ENCODE measurements at regions not wholly inside any gene's neighbourhood (a gene's known extent, or its start where the extent isn't known, plus 50 kb on each side); places are given as distances from the start of the nearest gene placed in this dataset.

- 29 to 62% (median 59%) methylated on average over 9 to 13 of the region's 13 CpGs for WGBS, 5 donors
These were observed 86.6 kb upstream of the FGF3 start for GRCh38 chr11:69905611-69906452.

GRCh38 chr11:69906453-69906907 lies 87.3 kb upstream of the FGF3 start:
- no peak overlapping the region for H3K4me3 ChIP-seq
- intact Hi-C loops (cut with DNase I; ENCODE audit: low total_unique reads), result no loop called here
- no peaks in the 10 kb centered on the region for H3K9me3 ChIP-seq
- peaks cover 0 to 95% (median 15%) of the 10 kb centered on the region in 7 donors for H3K27me3 ChIP-seq (replicated peaks in 1 of 7)
- no peak for DNase-seq
- 67 to 85% (median 73%) methylated on average over 2 to 3 of the region's 3 CpGs for WGBS, 5 donors
- peaks cover 0 to 7% (median 0%) of the 10 kb centered on the region in 6 donors for H3K4me1 ChIP-seq
- TF ChIP-seq POLR2A (IDR thresholded peaks at IDR 0.05) (no peak), POLR2AphosphoS5 (IDR thresholded peaks at IDR 0.05) (no peak), CTCF (IDR thresholded peaks at IDR 0.05 in 8 of 11, conservative IDR thresholded peaks at IDR 0.05 in 3 of 11) (no peak)
- no peaks in the 10 kb centered on the region for H3K36me3 ChIP-seq
- H3K27ac ChIP-seq, result no peak overlapping the region

More at GRCh38 chr11:69905611-69906452, 86.6 kb upstream of the FGF3 start:
- H3K36me3 ChIP-seq, result no peaks in the 10 kb centered on the region
- H3K4me1 ChIP-seq, result peaks cover 0 to 7% (median 0%) of the 10 kb centered on the region in 6 donors
- no peak overlapping the region for H3K27ac ChIP-seq
- DNase-seq, result peak; percentile 51
- peaks cover 0 to 88% (median 15%) of the 10 kb centered on the region in 7 donors for H3K27me3 ChIP-seq (replicated peaks in 1 of 7)
- intact Hi-C loops (cut with DNase I; ENCODE audit: low total_unique reads), result no loop called here
- no peak for TF ChIP-seq POLR2AphosphoS5 (IDR thresholded peaks at IDR 0.05)
- no peak for TF ChIP-seq CTCF (IDR thresholded peaks at IDR 0.05 in 8 of 11, conservative IDR thresholded peaks at IDR 0.05 in 3 of 11)
- no peak for TF ChIP-seq POLR2A (IDR thresholded peaks at IDR 0.05)
- H3K9me3 ChIP-seq, result no peaks in the 10 kb centered on the region
- H3K4me3 ChIP-seq, result no peak overlapping the region

- Histone ChIP-seq H3K9me3 (no peaks in the 10 kb centered on the region), H3K27me3 (replicated peaks in 1 of 7) (peaks cover 0 to 99% (median 19%) of the 10 kb centered on the region in 7 donors), H3K36me3 (no peaks in the 10 kb centered on the region), H3K4me1 (peaks cover 0 to 7% (median 0%) of the 10 kb centered on the region in 6 donors), H3K27ac (no peak overlapping the region), H3K4me3 (no peak overlapping the region)
- peak; percentile 63 for DNase-seq
- 85 to 89% (median 86%) methylated on average over 11 of the region's 11 CpGs for WGBS, 5 donors
- intact Hi-C loops (cut with DNase I; ENCODE audit: low total_unique reads), result no loop called here
- no peak for TF ChIP-seq POLR2AphosphoS5 (IDR thresholded peaks at IDR 0.05)
- no peak for TF ChIP-seq CTCF (IDR thresholded peaks at IDR 0.05 in 8 of 11, conservative IDR thresholded peaks at IDR 0.05 in 3 of 11)
- TF ChIP-seq POLR2A (IDR thresholded peaks at IDR 0.05), result no peak
These were observed 88.4 kb upstream of the FGF3 start for GRCh38 chr11:69907611-69908010.

GRCh38 chr11:69908511-69909220 lies 89.5 kb upstream of the FGF3 start:
- TF ChIP-seq POLR2A (IDR thresholded peaks at IDR 0.05) (no peak), CTCF (IDR thresholded peaks at IDR 0.05 in 8 of 11, conservative IDR thresholded peaks at IDR 0.05 in 3 of 11) (no peak), POLR2AphosphoS5 (IDR thresholded peaks at IDR 0.05) (no peak)
- no peaks in the 10 kb centered on the region for H3K36me3 ChIP-seq
- no peak overlapping the region for H3K4me3 ChIP-seq
- H3K9me3 ChIP-seq, result no peaks in the 10 kb centered on the region
- DNase-seq, result peak; percentile 40
- H3K27ac ChIP-seq, result no peak overlapping the region
- H3K27me3 ChIP-seq (replicated peaks in 1 of 7), result peaks cover 0 to 100% (median 21%) of the 10 kb centered on the region in 7 donors
- peaks cover 0 to 7% (median 0%) of the 10 kb centered on the region in 6 donors for H3K4me1 ChIP-seq
- intact Hi-C loops (cut with DNase I; ENCODE audit: low total_unique reads), result no loop called here
- WGBS, 5 donors, result 69 to 83% (median 77%) methylated on average over 13 to 19 of the region's 19 CpGs

Measured in spleen (tissue), 11 donors.